CD4-positive, alpha-beta T cell (primary cell): ENCODE measurements at regions not wholly inside any gene's neighbourhood (a gene's known extent, or its start where the extent isn't known, plus 50 kb on each side); places are given as distances from the start of the nearest gene placed in this dataset.

Source experiments
- ATAC-seq: fragments of 200-7000 bp; cut with Tn5 transposase; one replicate; pipeline ENCODE4 v1.10.0; 2022; ENCODE audit warnings: mild to moderate bottlenecking; ENCODE audit not compliant: poor library complexity
- CTCF ChIA-PET: fragments of 350-600 bp; sonication (Branson Sonifier 250); formaldehyde crosslinking; loops from one replicate; lab custom pipeline; 2021; ENCODE audit warnings: antibody characterized with exemption, inconsistent platforms; lab: Charles Lee
- POLR2A ChIA-PET: fragments of 350-600 bp; sonication (Branson Sonifier 250); formaldehyde crosslinking; loops from one replicate; lab custom pipeline; 2021; ENCODE audit warnings: antibody characterized with exemption, inconsistent platforms; lab: Charles Lee
- DNase-seq, 14 experiments: peaks; one replicate each; pipeline ENCODE4 v3.0.0-alpha.2; 2013 to 2020; ENCODE audit warnings: mixed read lengths in 2 of 14
- H3K27ac ChIP-seq, 2 donors: one replicate each; pipeline versions ENCODE4 v1.5.1 to v1.7.0; 2013; ENCODE audit warnings: low read length in 2 of 2, low read depth in 1 of 2, mild to moderate bottlenecking in 1 of 2
- H3K27me3 ChIP-seq, 2 experiments: 1 replicate in 1 of 2; 2 replicates in 1 of 2; pipeline versions ENCODE4 v1.6.1 to v1.7.0; 2013; ENCODE audit warnings: low read length in 2 of 2, control low read depth in 1 of 2, mild to moderate bottlenecking in 1 of 2, moderate library complexity in 1 of 2; ENCODE audit not compliant: insufficient read depth in 2 of 2, control insufficient read depth in 1 of 2
- H3K36me3 ChIP-seq: one replicate; pipeline ENCODE4 v1.6.1; 2013; ENCODE audit warnings: low read length, control low read depth; ENCODE audit not compliant: insufficient read depth
- H3K4me1 ChIP-seq: one replicate; pipeline ENCODE4 v1.6.1; 2013; ENCODE audit warnings: low read length, control low read depth; ENCODE audit not compliant: insufficient read depth
- H3K4me3 ChIP-seq: one replicate; pipeline ENCODE4 v1.5.1; 2013; ENCODE audit warnings: mild to moderate bottlenecking, low read length, moderate library complexity
- H3K9me3 ChIP-seq, 2 experiments: 1 replicate in 1 of 2; 2 replicates in 1 of 2; pipeline versions ENCODE4 v1.6.1 to v1.7.0; 2013; ENCODE audit warnings: low read length in 2 of 2, mild to moderate bottlenecking in 2 of 2, control low read depth in 1 of 2, moderate library complexity in 1 of 2; ENCODE audit not compliant: control insufficient read depth in 1 of 2, insufficient read depth in 1 of 2
- H3K27ac Mint-ChIP-seq: one replicate; pipeline ENCODE4 v1.8.0; 2020; ENCODE audit warnings: mixed read lengths
- H3K27me3 Mint-ChIP-seq: one replicate; pipeline ENCODE4 v1.8.0; 2021; ENCODE audit warnings: mixed read lengths
- H3K36me3 Mint-ChIP-seq: one replicate; pipeline ENCODE4 v1.8.0; 2021; ENCODE audit warnings: low read depth, mixed read lengths
- H3K4me1 Mint-ChIP-seq: one replicate; pipeline ENCODE4 v1.8.0; 2021; ENCODE audit warnings: low read depth, mixed read lengths
- H3K4me3 Mint-ChIP-seq: one replicate; pipeline ENCODE4 v1.8.0; 2020; ENCODE audit warnings: mild to moderate bottlenecking, mixed read lengths
- H3K9me3 Mint-ChIP-seq: one replicate; pipeline ENCODE4 v1.8.0; 2020; ENCODE audit warnings: mixed read lengths
- intact Hi-C, 2 experiments: fragments of 100-400 bp; cut with DNase I in 1 of 2; cut with micrococcal nuclease in 1 of 2; formaldehyde crosslinking; loops; one replicate each; pipeline versions ENCODE4 v1.15.1 to v1.9.0; 2023 to 2025; cut with DNase I, micrococcal nuclease
- TF ChIP-seq, protein P1 (sequence below): fragments of 200-600 bp; IDR thresholded peaks from one replicate; pipeline ENCODE4 v1.8.0; 2022; ENCODE audit warnings: antibody characterized with exemption, mild to moderate bottlenecking

DNA sequence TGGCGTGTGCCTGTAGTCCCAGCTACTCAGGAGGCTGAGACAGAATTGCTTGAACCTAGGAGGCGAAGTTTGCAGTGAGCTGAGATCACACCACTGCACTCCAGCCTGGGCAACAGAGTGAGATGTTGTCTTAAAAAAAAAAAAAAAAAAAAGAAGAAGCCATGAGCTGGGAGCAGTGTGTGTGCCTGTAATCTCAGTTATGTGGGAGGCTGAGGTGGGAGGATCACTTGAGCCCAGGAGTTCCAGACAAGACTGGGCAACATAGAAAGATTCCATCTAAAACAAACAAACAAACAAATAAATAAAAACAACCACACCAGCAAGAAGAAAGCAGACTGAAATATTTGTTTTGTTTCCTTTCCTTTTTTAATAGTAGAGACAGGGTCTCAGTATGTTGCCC lies 62.2 kb upstream of the KIF13A start:
- Histone ChIP-seq H3K4me1 (no peaks in the 10 kb centered on the region), H3K27ac (no peak overlapping the region), H3K4me3 (no peak overlapping the region), H3K9me3 (no peaks in the 10 kb centered on the region), H3K36me3 (no peaks in the 10 kb centered on the region), H3K27me3 (no peaks in the 10 kb centered on the region)
- ChIA-PET CTCF (no interaction called here), POLR2A (no interaction called here)
- H3K4me1 Mint-ChIP-seq = no peaks in the 10 kb centered on the region
- TF ChIP-seq, protein P1, sequence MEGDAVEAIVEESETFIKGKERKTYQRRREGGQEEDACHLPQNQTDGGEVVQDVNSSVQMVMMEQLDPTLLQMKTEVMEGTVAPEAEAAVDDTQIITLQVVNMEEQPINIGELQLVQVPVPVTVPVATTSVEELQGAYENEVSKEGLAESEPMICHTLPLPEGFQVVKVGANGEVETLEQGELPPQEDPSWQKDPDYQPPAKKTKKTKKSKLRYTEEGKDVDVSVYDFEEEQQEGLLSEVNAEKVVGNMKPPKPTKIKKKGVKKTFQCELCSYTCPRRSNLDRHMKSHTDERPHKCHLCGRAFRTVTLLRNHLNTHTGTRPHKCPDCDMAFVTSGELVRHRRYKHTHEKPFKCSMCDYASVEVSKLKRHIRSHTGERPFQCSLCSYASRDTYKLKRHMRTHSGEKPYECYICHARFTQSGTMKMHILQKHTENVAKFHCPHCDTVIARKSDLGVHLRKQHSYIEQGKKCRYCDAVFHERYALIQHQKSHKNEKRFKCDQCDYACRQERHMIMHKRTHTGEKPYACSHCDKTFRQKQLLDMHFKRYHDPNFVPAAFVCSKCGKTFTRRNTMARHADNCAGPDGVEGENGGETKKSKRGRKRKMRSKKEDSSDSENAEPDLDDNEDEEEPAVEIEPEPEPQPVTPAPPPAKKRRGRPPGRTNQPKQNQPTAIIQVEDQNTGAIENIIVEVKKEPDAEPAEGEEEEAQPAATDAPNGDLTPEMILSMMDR = no peak
- no peaks in the 10 kb centered on the region for H3K36me3 Mint-ChIP-seq
- no peaks in the 10 kb centered on the region for H3K9me3 Mint-ChIP-seq
- no peak overlapping the region for H3K27ac Mint-ChIP-seq
- no peaks in the 10 kb centered on the region for H3K27me3 Mint-ChIP-seq
- intact Hi-C loops = no loop called here
- no peak overlapping the region for H3K4me3 Mint-ChIP-seq
- no peak for DNase-seq
- no peak for ATAC-seq

DNA sequence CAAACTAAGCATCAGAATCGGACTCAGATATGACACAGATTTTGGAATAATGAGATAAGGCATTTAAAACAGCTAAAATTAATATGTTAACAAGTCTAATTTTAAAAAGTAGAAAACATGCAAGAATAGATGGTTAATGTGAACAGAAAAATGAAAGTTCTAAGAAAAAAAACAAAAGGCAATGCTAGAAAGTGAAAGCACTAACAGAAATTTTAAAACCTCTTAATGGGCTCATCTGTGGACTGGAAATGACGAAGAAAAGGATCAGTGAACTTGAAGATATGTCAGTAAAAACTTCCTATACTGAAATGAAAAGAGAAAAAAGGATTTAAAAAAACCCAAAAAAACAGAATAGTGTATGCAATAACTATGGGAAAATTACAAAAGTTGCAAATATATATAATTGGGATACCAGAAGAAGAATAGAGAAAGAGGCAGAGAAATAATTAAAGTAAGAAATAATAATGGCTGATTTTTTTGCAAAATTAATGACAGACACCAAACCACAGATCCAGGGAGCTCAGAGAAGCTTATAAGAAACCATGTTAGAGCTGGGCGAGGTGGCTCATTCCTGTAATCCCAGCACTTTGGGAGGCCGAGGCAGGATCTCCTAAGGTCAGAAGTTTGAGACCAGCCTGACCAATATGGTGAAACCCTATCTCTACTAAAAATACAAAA lies 61.7 kb upstream of the KIF13A start:
- Histone ChIP-seq H3K36me3 (no peaks in the 10 kb centered on the region), H3K27ac (no peak overlapping the region), H3K4me1 (no peaks in the 10 kb centered on the region), H3K9me3 (no peaks in the 10 kb centered on the region), H3K27me3 (no peaks in the 10 kb centered on the region), H3K4me3 (no peak overlapping the region)
- H3K36me3 Mint-ChIP-seq = no peaks in the 10 kb centered on the region
- H3K4me3 Mint-ChIP-seq = no peak overlapping the region
- H3K4me1 Mint-ChIP-seq = no peaks in the 10 kb centered on the region
- H3K9me3 Mint-ChIP-seq = no peaks in the 10 kb centered on the region
- TF ChIP-seq, protein P1 = no peak
- DNase-seq (no peak), ATAC-seq (no peak)
- no peak overlapping the region for H3K27ac Mint-ChIP-seq
- POLR2A ChIA-PET = no interaction called here
- intact Hi-C loops = no loop called here
- CTCF ChIA-PET = no interaction called here
- no peaks in the 10 kb centered on the region for H3K27me3 Mint-ChIP-seq

DNA sequence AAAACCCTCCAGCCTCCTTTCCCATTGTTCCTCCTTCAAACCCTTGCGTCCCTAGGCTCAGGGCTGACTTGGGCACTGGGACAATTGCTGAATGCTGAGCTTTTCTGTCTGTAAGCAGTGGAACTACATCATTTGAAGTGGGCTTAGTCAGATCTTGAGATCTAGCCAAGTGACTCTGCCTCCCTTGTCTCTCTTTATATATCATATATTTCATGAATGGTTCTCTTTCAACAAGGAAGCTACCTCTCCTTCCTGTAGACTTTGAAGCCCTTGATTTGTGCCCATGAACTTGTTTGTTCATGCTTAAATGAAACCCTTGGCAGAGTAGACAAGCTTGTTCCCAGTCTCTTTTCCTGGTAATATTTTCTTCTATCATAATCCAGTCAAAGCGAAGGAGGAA lies 60.0 kb upstream of the KIF13A start:
- Mint-ChIP-seq H3K4me1 (no peaks in the 10 kb centered on the region), H3K27me3 (no peaks in the 10 kb centered on the region), H3K27ac (no peak overlapping the region), H3K4me3 (no peak overlapping the region), H3K9me3 (no peaks in the 10 kb centered on the region), H3K36me3 (no peaks in the 10 kb centered on the region)
- TF ChIP-seq, protein P1 = no peak
- H3K27me3 ChIP-seq = no peaks in the 10 kb centered on the region
- DNase-seq = no peak
- H3K9me3 ChIP-seq = no peaks in the 10 kb centered on the region
- H3K27ac ChIP-seq = no peak overlapping the region
- H3K4me1 ChIP-seq = no peaks in the 10 kb centered on the region
- POLR2A ChIA-PET = no interaction called here
- H3K36me3 ChIP-seq = no peaks in the 10 kb centered on the region
- H3K4me3 ChIP-seq = no peak overlapping the region
- CTCF ChIA-PET = no interaction called here
- no peak for ATAC-seq
- intact Hi-C loops = no loop called here
